Stimulated activated CD8-positive, alpha-beta memory T cell treated with anti-CD3 and anti-CD28 coated beads, Interleukin-12 subunit alpha, Interleukin-12 subunit beta, amount 100 ng/mL, for 24 hours (primary cell): ENCODE measurements at regions not wholly inside any gene's neighbourhood (a gene's known extent, or its start where the extent isn't known, plus 50 kb on each side); places are given as distances from the start of the nearest gene placed in this dataset.
"Not testable (repeated sequence)": the region's sequence is repeated elsewhere in the genome, so short reads cannot be mapped to it uniquely, and the experiment has no call there.

ENCODE experiments used
- DNase-seq: peaks from one replicate; pipeline ENCODE4 v3.0.0-alpha.2; 2020; ENCODE audit errors: extremely low read depth

DNA sequence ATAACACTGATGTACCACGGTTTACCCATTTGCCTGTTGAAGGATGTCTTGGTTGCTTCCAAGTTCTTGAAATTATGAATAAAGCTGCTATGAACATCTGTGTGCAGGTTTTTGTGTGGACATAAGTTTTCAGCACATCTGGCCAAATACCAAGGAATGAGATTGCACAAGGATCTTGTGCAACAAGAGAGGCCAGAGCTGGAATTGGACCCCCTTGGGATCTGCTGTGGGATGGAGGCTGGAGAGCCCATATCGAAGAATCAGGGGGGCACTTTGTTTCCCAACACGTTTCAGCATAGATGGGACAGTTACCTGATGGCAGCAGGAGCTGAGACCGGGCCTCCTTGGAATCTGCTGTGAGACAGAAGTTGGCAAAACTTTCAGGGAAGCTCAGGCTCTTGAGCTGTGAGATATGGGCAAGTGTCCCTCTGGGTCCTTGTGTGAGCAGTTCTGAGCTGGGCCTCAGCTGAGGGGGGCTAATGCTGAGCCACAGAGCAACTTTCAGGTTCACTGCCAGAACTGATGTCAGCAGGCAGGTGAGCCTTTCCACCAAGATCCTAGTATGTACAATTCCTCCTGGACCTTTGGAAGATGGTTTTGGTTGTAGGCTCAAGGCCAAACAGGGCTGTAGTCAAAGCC is 115.2 kb upstream of the RAB18 start:
- no peak for DNase-seq

DNA sequence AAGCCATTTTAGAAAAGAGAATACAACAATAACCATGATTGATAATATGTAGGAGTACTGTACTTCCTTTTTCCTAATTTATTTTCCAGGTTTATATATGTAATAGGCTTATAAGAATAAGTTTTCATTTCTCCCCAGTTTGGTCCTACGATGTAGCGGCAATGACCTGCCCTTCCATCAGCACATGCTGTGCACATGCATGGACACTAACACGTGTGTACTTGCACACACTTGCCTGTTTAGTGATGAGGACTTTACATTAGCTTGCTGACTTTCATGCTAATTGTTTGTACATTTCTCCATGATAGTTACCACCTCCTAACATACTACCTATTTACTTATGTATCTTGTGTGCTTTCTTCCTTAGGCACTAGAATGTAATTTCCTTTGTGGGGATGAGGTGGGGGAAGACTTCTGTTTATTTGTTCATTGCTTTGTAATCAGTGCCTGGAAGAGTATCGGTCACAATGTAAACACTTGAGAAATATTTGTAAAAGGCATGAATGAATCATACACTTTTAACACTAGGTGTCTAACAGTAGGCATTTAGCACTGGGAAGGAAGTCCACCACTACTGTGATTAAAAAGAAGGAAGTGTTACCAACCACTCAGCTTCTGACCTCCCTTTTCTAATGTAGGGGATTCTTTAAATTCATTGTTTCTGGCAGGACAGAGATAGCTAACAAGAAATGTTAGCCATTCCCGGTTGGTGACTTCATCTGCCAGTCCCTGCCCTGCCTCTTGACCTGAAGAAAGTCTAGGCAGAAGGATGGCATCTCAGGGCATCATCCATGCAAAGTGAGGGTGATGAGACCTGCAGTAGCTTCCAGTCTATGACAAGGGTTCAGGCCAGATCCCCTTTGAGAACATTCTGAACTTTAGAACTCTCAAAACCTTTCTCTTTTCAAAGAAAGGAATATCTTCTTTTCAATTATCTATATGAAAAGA is 120.2 kb upstream of the RAB18 start:
- DNase-seq, result no peak

DNA sequence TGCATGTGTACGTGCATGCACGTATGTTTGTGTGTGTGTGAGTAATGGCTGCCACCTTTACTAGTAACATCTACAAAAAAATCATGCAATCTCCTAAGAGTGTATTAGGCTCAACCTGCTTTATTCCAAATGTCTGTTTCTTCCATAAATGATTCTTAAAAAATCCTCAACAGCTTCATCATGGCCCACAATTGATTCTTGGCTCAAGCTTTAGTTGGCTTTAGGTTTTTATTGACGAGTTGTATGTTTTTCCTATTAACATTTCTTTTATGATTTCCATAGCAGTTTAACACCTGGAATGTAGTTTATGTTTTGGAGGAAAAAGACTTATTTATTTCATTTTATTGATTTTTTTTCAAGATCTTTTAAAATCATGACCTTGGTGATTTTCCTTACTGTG is 121.9 kb upstream of the RAB18 start:
- DNase-seq, result no peak

DNA sequence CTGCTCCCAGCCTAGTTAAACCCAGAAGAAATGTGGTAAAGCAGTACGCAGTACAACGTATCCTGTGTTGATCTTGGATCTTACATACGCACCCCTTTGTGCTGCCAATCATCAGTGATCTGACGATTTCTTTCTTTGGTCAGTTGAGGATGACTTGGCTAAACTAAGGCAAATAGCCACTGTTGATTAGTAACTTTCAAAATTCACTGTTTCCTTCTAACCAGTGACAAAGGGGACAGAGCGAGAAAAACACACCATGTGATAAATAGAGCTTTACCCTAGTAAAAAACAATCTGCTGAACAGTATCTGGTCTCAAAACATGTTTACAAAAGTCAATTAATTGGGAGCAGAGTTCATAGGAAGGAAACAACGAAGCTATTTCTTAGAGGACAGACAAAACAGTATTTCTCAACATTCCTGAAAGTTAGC is 123.2 kb upstream of the RAB18 start:
- DNase-seq, result no peak

DNA sequence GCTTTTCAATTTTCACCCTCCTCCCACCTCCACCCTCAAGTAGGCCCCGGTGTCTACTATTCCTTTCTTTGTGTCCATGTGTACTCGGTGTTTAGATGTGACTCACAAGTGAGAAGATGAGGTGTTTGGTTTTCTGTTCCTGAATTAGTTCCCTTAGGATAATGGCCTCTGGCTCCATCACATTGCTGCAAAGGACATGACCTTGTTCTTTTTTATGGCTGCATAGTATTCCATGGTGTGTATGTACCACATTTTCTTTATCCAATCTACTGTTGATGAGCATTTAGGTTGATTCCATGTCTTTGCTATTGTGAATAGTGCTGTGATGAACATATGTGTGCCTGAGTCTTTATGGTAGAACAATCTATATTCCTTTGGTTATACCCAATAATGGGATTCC is 125.1 kb upstream of the RAB18 start:
- not testable (repeated sequence) for DNase-seq

DNA sequence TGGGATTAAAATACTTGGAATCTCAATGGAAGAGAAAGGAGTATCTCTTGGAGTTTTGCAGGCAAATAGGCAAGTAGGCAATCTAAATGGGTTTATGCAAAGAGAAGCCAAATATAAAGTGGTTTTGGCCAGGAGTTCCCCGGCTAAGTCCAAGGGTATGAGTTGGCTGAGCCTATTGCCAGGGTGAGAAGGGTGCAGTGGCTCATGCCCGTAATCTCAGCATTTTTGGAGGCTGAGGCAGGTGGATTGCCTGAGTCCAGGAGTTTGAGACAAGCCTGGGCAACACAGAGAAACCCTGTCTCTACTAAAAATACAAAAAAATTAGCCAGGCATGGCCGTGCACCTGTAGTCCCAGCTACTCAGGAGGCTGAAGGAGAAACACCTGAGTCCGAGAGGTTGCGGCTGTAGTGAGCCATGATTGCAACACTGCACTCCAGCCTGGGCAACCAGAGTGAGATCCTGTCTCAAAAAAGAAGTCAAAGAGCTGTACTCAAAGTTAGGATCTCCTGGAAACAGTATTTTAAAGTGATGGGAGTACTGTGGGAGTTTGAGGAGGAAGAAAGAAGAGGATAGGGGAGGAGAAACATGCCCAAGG is 130.4 kb upstream of the RAB18 start:
- no peak for DNase-seq

DNA sequence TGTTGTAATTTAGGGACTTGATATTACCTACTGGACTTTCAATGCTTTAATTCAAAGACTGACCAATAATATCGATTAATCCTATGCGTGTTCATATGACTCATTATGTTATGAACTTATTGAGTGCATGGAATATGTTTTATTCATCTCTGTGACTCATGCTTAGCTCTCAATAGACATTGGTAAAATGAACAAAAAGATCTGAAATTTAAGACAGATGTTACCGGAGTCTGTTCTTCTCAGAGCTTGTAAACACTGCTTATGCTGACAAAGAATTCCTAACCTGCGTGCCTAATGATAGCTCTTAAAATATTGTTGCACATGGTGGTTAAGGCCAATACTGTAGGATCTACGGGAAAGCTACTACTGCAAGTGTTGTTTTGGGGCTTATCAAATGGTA is 131.5 kb upstream of the ACBD5 start:
- DNase-seq, result no peak

DNA sequence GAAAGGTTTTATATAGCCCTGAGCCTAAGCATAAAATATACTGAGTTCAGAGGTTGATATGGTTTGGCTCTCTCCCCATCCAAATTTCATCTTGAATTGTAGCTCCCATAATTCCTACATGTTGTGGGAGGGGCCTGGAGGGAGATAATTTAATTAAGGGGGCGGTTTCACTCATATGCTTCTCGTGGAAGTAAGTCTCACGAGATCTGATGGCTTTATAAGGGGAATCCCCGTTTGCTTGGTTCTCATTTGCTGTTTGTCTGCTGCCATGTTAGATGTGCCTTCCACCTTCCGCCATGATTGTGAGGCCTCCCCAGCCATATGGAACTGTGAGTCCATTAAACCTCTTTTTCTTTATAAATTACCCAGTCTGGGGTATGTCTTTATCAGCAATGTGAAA is 130.8 kb upstream of the ACBD5 start:
- not testable (repeated sequence) for DNase-seq

DNA sequence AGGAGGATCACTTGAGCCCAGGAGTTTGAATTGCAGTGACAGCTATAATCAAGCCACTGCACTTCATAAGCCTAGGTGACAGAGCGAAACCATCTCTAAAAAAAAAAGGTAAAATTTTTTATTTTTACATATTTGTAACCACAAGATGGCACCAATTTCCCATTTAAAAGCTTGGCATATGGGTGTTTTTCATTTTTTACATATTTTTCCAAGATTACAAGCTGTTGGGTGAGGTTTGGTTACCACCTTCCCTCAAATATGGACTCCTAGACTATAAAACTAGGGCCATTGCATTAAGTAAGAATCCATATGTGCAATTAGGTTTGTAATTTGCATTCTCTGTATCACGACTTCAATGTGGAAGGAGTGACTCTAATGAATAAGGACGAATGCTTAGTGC is 129.3 kb upstream of the ACBD5 start:
- no peak for DNase-seq

DNA sequence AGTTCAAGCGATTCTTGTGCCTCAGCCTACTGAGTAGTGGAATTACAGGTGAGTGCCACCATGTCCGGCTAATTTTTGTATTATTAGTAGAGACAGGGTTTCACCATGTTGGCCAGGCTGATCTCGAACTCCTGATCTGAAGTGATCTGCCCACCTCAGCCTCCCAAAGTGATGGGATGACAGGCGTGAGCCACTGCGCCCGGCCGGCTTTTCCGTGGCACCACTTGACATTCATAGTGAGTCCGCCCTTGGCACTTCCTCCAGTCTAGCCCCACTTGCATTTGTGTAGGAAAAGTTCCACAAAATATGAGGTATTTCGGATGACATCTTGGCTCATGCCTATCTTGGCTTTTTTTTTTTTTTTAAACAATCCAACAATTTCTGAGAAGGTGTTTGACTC is 128.1 kb upstream of the ACBD5 start:
- DNase-seq, result no peak

DNA sequence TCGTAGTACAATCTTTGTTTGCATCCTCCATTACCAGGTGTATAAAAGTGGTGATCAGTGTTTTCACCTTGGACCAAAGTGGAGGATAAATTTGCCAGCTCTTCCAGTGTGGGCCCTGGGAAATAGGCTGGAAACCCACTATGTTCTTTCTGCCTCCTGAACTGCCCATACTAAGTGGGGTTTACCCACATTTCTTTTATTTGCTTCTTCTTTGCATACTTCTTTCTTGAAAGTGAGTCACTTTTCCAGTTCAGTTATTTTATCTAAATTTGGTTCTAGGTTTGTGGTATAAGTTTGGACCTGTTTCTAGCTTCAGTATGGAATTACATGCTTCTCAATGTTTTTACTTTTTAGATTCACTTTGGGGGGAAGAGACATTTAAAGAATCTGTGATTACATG is 126.2 kb upstream of the ACBD5 start:
- no peak for DNase-seq

DNA sequence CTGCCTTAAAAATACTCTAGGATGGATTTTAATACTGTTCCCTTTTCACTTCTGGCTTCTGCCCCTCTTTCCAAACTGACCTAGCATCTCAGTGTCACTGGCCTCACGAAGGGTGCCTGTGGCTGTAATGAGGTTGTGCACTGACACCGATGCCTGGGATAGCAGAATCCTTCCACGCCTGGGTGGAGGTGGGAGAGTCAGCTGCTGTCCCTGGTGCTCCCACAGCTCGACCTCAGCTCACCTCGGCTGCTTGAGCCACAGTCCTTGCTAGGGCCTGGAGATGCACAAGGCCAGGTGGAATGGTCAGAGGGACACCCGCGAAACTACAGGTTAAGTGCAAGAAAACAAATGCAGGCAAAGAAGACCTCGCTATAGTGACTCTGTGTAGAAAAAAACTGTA is 123.4 kb upstream of the ACBD5 start:
- DNase-seq, result no peak

DNA sequence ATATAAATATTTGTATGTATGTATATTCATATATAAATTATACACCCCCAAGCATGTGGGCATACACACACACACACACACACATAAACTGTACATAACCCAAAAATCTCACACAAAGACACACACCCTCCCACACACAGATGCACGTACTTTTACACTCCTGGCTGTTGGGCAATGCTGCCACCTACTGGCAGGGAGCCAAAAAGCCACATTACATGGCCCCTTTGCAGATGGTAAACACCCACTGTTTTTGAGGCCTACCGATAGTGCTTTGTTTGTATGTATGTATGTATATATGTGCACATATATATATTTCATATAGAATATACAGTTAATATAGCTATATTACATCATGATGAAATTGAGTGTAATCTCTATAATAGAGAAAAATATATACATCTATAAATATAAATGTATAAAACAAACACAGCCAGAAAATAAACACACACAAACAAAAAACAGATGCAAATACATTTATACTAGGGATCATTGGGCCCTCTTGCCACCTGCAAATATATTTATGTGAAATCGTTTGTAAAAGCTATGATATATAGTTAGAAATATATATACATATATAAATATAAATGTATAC is 120.1 kb upstream of the ACBD5 start:
- DNase-seq, result peak; percentile 45

DNA sequence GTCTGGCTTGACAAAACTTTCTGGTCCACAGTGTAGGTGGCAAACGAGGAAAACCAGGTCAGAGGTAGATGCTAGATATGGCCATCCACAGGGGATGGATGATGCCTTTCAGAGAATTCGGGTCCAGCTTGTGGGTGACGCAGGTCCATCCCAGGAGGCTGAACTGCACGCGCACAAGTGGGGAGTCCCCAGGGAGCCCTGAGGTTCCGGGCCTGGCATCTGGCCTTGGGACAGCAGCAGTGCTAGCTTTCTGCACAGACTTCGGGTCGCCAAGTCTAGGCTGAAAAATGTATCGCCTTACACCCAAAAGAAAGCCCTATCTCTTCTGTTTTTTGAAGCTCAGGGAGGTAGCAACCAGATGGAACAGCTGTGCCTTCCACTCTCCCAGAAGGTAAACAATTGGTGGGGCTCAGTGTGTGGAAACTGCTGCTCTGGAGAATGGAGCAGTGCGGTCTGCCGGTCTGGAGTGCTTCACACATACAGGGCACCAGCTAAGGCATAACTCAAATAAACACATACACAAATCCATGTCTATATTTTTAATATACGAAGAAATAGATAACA is 119.3 kb upstream of the ACBD5 start:
- no peak for DNase-seq

DNA sequence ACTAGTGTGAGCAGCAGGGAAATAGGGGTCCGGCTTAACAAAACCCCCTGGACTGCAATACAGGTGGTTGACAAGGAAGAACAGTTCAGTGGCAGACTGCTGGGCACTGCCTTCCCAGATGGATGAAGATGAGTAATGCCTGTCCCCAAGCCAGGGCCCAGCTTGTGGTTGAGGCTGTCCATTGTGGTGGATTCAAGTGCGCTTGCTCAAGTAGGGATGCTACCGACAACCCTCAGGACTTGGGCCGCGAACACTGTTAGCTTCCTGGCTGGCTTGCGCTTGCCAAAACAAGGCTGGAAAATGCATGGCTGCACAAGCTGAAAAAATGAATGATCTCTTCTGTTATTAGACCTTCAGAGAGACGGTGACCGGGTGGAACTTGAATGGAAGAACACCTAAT is 116.1 kb upstream of the ACBD5 start:
- no peak for DNase-seq

DNA sequence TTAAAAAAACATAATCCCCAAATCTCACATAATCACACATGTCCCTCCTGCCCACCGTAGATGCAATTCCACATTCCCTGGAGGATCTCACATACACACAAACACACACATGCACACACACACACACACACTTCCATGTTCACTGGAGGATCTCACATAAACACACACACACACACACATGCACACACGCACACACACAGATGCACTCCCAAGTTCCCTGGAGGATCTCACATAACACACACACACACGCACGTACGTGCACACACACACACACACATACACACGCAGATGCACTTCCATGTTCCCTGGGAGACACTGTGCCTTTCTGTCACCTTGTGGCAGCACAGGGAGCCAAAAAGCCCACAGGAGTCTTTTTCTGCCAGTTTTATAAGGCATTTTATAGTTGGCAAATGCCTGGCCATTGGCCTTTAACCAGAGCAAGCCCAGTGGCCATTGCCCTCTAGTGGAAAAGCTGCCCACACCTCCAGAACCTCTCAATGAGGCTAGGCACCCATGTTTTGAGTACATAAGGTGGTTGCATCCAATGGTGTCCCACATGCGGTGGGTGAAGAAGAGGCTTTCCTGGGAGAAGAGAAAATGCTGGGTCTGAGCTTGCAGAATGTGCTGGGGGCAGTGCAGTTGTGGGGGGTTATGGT is 115.4 kb upstream of the ACBD5 start:
- DNase-seq, result no peak

DNA sequence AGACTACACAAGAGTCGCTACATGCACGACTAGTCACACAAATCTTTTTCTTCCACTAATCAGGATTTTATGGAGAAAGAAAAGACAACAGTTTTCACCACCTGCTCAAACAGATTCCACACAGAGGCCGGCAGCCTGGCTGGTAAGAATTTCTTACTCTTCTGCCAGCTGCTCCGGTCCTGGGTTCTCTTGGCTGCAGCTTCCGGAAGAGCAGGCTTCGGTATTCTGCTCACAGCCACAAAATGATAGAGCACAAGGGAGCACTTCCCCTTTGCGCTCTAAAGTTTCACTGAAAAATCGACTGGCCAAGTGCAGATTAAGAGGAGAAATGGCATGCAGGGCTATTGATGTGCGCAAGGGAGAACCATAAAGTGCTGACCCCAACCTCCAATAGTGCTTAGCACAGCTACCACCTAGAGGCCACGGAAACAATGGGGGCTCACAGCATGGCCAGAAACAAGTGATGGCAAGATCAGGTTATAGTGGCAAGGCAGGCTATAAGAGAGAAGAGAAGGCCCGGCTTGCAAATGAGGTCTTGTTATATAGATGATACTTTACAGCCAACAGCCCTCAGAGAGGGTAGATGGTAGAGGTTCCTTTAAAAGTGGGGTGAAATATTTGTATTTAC is 114.2 kb upstream of the ACBD5 start:
- not testable (repeated sequence) for DNase-seq

DNA sequence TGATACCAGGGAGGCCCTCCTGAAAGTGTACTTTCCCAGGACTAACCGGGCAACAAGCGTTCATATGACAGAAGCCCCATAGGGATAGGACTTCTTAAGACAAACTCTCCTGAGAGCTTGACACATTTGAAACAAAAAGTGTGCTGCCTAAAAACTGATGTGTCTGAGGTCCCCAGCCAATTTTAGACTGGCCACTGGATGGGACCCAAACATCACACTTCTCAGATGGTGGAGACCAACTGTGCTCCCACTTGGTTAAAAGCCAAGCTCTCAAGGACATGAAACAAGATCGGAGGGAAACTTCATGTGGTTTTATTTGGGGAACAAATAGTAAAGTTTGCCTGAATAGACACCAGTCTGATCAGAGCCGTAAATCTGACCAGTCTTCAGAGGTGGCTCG is 113.5 kb upstream of the ACBD5 start:
- not testable (repeated sequence) for DNase-seq

DNA sequence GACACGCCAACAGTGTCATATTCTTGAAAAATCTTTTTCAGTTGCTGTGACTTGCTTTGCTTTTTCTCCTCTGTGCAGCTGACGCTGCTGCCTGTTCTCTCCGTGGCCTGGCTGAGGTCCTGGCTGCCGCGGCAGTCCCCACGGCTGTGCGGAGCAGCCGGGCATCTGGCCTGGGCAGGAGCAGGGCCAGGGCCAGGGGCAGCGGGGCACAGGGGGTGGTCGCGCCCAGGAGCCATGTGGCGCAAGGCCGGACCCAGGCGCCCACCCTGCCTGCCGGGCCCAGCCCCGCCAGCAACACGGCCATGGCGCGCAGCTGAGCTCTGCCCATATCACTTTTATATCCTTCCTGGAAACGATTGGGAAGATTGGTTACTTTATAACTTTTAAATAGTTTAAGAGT is 109.4 kb upstream of the ACBD5 start:
- no peak for DNase-seq

DNA sequence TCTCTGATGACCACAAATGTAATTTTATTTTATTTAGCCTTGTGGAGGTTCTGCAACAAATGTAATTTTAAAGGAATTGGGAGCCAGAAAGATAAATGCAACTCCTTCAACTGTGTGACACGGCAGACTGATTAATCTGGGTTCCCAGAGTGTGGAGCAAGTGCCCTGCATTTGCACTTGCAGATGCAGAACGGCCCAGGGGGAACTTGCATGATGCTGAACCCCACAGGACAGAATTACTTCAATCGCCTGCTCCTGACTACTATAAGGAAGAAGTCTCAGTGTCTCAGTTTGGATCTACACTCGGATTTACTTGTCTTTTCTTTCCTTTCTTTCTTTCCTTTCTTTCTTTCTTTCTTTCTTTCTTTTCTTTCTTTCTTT is 107.2 kb upstream of the ACBD5 start:
- not testable (repeated sequence) for DNase-seq

DNA sequence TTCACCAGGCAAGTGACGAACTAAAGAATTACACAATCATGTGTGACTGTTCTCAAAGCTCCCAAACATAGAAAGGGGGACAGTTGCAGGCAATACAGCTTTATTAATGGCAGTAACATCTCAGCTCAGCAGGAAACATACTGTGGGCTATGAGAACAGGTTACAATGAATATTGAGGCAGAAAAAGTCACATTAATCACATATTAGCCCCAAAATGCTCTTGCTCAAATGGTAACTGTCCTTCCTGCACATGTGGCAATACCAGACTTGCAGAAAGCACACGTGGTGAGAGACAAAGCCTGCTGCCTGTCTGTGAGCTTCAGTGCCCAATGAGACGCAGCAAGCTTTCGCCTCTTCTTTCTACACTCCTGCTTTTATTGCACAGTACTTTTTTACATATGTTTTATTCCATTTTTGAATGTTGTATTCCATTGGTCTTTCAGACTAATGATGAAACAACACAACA is 104.9 kb upstream of the ACBD5 start:
- DNase-seq, result no peak
